HG03139 (cell line): ENCODE measurements at regions not wholly inside any gene's neighbourhood (a gene's known extent, or its start where the extent isn't known, plus 50 kb on each side); places are given as distances from the start of the nearest gene placed in this dataset.
"Not testable (repeated sequence)": the region's sequence is repeated elsewhere in the genome, so short reads cannot be mapped to it uniquely, and the experiment has no call there.

Source experiments
- ATAC-seq: cut with Tn5 transposase; IDR thresholded peaks from one replicate; pipeline ENCODE4 v1.9.1; 2021; ENCODE audit not compliant: unreplicated experiment

DNA sequence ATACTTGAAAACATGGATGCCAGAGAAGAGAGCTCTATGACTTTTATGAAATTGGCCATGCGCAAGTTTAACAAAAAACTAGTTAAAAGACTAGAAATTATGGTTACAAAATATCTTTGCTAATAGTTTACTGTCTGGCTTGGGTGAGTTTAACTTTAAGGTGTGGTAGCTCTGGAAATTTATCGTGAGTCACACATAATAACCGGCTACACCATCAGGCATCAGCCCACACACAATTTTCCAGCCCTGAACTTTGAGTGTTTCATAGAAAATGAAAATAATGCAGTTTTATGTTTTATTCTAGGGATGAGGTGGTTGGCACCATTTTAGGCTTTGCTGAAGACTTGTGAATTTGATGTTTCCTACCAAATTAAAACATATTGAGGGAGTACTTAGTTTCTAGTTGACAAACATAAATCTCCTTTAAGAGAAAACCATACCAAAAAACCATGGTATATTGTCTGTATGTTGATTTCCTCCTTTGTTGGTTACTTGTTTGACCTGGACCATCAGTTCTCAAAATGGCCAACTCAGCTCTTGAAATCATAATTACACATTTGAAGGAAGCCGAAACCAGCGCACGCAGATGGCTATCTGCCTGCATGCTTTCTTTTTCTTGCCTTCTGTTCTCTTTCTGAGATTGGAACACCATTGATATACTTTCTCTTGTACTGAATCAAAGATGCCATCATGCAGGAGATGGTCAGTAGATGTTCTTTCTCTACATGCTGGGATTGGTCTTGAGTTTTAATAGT is 125.1 kb downstream of the AKAP11 start:
- ATAC-seq, result no peak

DNA sequence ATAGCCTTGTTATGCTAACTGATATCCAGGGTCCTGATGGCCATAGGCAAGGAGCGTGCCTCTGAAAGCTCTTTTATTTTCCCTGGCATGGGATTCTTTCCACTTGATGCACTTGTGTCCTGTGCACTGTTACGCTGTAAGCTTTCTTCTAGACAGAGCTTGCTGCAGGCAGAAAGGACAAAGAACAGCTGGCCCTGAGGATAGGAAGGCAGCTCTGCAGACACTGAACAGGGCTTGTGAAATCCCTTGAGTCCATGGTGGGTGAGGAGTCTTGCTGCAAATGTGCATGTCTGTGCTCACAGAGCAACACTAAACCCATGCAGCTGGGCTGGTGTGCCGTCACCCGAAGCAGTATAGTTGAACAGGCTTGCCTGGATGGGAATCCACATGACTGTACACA is 126.6 kb downstream of the AKAP11 start:
- ATAC-seq, result no peak

DNA sequence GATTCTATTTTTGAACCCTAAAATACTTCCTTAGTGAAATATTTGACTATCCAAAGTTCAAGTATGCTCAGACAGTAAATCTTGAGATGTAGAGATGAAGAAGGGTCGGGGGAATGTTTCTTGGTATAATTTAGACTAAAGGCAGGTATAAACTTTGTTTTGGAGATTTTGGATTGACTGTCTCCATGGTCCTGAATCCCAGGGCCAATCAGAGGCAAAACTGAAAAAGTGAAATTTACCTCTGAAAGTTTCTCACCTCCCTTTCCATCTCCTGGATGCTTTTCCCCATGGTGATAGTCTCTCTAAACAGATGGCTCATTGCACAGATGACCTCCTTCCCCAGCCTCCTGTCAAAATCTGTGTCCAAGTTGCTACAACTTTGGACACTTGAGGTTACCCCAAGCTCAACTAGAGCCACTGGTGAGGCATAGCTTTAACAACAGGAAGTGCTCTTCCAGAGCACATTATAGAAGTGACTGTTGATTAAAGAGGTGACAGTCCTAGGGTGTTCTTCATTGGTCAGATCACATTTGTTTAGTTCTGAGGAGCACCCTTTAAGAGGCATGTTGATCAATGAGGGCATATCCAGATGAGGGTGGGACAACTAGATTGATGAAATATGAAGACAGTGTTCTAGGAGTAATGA is 128.4 kb downstream of the AKAP11 start:
- ATAC-seq, result no peak

DNA sequence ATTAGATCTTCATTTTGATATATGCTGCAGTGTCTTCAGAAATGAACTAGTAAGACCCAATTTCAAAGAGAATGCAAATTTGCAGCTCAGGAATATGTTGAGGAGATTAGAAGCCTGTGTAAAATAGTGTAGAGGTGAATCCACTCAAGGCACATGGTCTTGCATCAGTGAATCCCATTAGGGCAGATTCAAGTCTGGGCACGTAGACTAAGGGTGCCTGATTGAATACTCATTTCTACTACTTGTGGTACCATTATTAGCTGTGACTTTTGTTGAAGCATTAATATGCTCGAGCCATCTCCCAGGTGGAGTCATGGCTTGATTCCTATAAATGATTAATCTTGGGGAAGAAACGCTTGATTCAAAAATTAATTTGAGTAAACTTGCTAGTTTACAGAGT is 129.4 kb downstream of the AKAP11 start:
- ATAC-seq, result no peak

DNA sequence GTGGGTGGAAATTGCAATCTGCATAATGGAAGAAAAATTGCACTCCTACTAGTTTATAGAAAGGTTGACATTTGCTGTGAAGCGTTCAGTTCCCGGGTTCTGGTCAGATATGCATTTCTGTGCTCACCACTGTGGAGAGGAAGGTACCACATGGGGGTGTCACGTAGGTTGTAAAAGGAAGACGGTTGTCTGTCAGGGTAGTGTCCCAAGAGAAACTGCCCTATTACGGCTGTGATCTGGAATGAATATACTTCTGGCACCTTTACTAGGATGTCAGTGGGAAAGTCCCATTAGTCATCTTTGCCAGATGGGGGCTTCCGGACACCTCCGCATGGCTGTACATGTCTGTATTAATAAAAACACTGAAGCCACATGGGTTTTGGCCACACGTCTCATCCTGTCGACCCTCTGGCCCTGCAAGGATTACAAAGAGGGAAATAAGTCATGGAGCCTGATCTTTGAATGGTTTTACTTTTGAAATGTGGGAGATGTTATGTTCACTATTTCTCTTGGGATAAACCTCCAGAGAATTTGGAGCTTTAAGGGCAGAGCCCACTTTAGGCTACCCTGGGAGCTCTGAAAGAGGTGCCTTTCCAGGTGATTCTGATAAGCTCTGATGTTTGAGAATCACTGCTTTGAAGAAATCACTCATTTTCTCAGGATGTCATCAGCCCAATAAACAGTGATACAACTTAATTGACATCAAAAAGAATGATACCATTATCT is 133.9 kb downstream of the AKAP11 start:
- ATAC-seq, result peak; percentile 72

DNA sequence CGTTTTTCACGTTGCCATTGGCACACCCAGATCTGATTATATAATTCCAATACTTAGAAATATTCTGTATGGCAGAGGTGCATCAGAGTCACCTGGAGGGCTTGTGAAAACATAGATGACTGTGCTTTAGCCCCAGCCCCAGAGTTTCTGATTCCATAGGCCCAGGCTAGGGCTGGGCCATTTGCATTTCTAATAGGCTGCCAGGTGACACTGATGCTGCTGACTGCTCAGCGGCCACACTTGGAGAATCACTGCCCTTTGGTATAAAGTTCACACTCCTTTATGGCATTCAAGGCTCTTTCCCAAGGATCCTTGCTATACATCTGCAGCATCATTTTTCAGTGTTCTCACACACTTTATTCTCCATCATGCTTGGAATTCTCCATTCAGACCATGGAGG is 137.1 kb downstream of the AKAP11 start:
- no peak for ATAC-seq

DNA sequence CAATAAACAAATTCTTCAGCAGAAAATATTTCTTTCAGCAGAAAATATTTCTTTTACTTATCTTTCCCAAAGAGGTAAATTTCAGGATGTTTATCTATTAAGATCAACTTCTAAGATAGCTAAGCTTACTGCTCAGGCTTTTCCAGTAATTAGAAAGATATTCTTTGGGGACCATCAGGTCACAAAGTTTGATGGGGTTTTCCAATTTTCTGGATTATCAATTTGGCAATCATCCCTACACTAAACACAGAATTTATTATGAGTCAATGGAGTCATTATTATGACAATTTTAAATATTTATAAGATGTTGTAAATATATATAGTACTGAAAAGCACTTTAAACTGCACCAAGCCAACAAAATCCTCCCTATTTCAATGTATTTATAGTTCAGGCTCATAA is 137.6 kb downstream of the AKAP11 start:
- no peak for ATAC-seq

DNA sequence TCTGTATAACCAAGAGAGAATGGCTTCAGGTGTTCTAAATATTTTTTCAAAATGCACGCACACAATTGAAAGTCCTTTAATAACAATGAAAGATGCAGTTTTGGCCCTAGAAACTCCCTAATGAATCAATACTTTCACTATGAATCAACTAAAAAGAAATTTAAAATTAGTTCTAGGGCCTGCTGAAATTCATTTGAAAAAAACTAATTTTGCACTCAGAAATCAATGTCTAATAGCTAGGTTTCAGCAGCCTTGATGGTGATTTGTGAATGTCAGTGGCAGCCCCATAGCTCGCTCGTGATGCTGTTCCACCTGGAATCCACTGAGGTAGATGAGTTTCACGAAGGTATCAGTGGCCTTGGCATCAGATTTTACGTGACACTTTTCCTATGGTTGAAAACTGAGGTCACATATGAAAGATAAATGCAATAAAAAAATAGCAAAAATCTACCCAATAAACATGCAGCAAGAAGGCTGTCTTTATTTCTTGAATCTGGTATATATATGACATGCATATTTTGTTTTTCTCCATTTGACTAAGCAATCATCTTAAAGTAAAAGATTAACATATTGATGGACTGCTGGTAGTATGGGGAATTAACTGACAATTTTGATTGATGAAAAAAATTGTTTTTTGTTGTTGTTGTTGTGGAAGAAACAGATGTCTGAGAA is 141.0 kb downstream of the AKAP11 start:
- ATAC-seq, result no peak

DNA sequence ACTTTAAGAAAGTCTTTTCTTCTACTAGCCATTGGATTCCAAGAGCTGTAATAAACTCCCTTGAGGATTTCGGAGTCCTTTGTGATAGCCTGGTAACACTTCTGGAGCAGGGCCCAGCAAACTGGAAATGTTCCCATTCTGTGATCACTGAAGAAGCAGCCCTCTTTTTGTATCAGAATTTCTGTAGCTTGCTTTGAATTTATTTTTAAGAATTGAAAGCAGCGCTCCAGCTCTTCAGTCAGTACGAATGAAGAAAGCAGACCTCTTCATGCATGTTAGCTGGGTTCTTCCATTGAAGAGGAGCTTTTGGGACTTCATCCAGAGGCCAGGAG is 141.5 kb downstream of the AKAP11 start:
- no peak for ATAC-seq

DNA sequence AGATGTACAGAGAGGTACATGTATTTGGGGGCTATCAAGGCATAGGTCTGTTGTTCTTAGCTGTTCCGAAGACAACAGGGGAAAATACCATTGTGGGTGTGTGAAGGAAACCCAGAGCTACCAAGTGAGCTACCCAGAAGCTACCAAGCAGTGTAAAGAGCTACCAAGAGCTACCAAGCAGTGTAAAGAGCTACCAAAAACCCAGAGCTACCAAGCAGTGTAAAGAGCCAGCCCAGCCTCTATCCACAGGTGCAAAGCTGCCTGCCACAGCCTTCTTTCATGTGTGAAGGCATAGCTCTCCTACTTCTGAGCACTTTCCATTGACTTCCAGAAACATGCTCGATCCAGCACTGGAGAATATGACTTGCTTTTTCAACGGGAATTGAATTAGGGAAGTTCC is 145.7 kb downstream of the AKAP11 start:
- ATAC-seq, result no peak

DNA sequence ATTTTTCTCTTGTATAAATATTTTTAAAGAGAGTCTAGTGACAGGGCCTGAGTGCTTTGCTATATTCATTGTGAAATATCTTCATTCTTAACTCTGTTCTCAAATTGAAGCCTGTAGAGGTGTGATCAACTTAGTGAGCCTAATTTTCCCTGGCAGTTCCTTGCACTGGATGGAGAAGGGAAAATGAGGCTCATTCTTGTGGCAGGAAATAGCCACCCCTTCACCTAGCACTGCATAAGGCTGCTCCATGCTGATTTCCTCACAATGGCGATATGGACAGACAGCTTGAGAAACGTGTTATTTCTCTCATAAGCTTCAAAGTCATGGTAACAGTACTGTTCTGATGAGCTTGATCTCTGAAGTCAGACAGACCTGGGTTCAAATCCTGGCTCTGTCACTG is 146.2 kb downstream of the AKAP11 start:
- ATAC-seq, result no peak

DNA sequence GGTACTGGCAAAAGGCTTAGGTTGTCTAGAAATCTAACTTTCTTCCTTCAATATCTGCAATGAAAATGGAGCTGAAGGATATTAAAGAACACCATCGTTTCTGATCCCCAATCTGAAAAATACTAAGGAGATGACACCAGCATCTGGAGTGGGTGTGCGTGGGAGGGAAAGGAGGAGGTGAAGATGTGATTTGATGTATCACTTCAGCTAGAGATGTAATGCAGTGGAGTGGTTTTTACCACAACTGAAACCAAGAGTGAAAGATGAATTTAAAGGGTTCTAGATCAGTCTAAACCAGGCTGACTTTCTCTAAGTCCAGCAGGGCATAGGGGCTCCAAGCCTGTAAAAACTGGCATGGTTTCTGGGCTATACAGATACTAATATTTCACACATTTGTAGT is 148.4 kb downstream of the AKAP11 start:
- no peak for ATAC-seq

DNA sequence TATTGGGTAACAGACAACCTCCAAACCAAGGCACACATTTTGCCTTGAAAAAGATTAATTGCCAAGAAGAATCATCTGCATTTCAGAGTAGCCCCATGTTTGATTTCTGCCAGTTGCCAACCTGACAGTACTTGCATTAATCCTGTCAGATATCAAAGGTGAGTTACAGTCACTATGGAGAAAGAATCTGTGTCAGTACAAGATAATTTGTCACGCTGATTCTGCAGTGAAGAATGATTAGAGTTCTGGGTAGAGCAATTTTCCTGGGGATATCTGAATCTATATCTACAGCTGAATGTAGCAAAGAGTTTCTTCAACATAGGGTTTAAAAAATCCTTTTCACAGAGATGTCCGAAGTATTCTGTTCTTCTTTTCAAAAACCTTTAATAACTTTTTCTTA is 150.7 kb downstream of the AKAP11 start:
- no peak for ATAC-seq

DNA sequence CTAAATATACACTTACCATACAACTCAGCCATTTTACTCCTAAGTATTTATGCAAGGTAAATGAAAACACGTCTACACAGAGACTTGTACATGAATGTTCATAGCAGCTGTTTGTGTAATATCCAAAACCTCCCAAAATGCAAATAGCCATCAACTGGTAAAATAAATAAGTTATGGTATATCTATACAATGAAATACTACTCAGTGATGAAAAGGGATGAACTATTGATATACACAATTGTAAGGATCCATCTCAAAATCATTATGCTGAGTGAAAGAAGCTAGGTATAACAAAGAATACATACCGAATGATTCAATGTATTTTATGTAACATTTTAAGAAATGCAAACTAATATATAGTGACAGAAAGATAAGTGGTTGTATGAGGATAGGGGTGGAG is 149.8 kb upstream of the TNFSF11 start:
- ATAC-seq, result no peak

DNA sequence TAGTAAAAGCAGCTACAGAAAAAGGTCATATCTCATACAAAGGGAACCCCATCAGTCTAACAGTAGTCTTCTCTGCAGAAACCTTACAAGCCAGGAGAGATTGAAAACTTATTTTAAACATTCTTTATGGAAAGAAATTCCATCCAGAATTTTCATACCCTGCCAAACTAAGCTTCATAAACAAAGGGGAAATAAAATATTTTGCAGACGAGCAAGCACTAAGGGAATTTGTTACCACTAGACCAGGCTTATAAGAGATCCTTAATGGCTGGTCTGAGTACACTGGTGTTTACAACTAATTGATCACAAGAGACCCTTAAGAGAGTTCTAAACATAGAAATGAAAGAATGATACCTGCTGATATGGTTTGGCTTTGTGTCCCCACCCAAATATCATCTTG is 128.6 kb upstream of the TNFSF11 start:
- no peak for ATAC-seq

DNA sequence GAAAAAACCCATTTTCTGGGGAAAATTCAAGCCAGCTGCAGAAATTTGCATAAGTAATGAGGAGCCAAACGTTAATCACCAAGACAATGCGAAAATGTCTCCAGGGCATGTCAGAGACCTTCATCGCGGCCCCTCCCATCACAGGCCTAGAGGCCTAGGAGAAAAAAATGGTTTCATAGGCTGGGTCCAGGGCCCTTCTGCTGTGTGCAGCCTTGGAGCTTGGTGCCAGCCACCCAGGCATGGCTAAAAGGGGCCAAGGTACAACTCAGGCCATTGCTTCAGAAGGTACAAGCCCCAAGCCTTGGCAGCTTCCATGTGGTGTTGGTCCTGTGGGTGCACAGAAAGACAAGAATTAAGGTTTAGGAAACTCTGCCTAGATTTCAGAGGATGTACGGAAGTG is 127.4 kb upstream of the TNFSF11 start:
- not testable (repeated sequence) for ATAC-seq

DNA sequence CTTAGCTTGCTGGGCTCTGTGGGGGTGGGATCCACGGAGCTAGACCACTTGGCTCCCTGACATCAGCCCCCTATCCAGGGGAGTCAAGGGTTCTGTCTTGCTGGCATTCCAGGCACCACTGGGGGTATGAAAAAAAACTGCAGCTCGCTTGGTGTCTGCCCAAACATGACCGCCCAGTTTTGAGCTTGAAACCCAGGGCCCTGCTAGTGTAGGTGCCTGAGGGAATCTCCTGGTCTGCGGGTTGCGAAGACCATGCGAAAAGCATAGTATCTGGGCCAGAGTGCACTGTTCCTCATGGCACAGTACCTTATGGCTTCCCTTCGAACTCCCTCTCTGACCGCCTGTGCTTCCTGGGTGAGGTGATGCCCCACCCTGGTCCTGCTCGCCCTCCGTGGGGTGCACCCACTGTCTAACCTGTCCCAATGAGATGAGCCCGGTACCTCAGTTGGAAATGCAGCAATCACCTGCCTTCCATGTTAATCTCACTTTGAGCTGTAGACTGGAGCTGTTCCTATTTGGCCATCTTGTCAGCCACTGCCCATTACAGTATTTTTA is 120.8 kb upstream of the TNFSF11 start:
- no peak for ATAC-seq

DNA sequence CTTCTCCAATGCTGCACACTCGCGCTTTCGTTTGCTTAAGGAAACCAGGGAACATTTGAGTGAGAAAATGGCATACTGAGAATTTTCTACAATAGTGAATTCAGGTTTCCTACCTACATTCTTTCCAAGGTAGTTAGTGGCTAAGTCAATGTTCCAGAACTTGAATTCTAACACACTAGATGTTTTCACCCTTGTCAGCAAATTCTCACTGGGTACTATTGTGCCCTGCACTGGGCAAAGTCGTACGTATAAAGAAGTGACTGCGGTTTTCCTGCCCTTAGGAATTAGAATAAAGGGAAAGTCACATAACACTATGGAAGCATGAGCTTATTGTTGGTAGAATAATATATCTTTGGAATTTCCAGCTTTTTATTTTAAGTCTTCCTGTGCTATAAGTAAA is 119.2 kb upstream of the TNFSF11 start:
- no peak for ATAC-seq

DNA sequence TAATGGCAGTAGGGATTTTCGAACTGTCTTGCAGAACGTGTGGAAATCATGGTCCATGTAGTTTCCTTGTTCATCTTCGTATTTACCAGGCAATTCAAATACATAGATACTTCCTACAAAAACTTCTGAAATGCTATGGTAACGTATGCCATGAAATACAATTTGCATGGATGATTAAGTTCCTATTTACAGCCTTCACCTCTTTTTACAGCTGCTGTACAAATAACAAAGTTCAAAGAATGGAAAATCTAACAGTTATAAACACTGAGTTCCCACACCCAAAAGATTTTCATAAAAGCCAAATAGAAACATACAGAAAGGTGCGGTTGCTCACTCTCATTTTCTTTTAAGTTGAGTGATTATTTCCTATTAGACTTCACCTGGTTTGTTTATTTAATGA is 115.8 kb upstream of the TNFSF11 start:
- no peak for ATAC-seq

DNA sequence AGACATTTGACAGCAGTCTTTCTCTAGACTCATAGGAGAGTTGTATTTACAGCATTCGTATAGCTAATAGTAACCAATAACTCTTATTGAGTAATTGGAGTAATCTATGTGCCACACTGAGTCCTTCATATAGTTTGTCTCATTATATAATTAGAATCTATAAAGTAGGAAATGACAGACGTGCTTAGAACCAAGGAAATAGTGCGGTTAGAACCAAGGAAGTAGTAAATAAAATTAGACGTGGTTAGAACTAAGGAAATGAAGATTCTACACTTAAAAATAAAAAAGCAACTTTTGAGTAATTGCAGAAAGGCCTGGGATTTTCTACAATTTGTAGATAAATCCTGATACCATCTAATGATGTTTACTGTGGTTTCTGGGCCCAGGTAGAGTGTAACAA is 107.8 kb upstream of the TNFSF11 start:
- no peak for ATAC-seq

DNA sequence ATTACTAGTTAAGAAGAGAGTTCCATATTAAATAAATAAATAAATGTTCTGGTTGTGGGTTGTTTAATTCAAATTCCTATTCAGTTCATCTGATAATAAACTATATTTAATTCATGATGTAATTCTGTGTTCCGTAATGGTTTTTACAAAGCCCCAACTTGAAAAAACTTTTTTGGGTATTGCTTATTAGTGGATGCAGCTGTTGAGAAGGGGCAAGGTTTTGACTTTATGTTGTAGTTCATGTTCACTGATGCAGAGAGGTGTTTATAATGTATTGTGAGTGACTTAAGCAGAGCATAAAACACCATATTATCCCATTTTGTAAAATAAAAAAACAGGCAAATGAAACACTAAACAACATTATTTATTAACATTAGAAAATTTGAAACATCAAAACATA is 107.3 kb upstream of the TNFSF11 start:
- ATAC-seq, result no peak

DNA sequence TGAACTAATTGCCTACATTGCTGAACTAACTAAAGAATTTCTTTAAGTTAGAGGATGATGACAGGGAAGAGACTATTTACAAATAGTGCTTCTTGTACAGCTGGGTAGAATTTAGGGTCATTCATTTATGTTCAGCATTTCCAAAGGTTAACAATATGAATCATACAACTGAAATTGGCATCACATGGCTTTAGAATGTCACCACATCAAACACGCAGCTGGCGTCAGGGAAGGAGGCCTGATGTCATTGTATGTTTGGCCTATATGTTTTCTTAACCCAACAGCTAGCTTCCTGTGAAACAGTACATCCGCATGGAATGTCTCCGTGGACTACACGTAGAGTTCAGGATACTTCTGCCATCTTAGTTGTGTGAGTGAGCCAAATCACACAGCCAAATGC is 99.0 kb upstream of the TNFSF11 start:
- ATAC-seq, result no peak
